ENCODE measurements at regions not wholly inside any gene's neighbourhood (a gene's known extent, or its start where the extent isn't known, plus 50 kb on each side); places are given as distances from the start of the nearest gene placed in this dataset.
"Not testable (repeated sequence)": the region's sequence is repeated elsewhere in the genome, so short reads cannot be mapped to it uniquely, and the experiment has no call there.

GRCh38 chr2:57698392-57698791 is 348.2 kb upstream of the VRK2 start:
- no peaks in the 10 kb centered on the region for H3K36me3 ChIP-seq
- H3K27me3 ChIP-seq, result no peaks in the 10 kb centered on the region
- no peak overlapping the region for H3K4me2 ChIP-seq
- no peak overlapping the region for H3K4me3 ChIP-seq
- H3K4me1 ChIP-seq, result peaks cover 20% of the 10 kb centered on the region
- no peaks in the 10 kb centered on the region for H4K20me1 ChIP-seq
- H3K9ac ChIP-seq, result no peak overlapping the region
- H3K27ac ChIP-seq, result no peak overlapping the region
- TF ChIP-seq Cebpa-rat (IDR thresholded peaks at IDR 0.05), result no peak
- no peaks in the 10 kb centered on the region for H3K9me3 ChIP-seq

GRCh38 chr2:57698935-57699449 is 347.6 kb upstream of the VRK2 start:
- Histone ChIP-seq H3K36me3 (no peaks in the 10 kb centered on the region), H3K4me2 (peak overlapping the region; percentile 44), H3K4me3 (no peak overlapping the region), H4K20me1 (no peaks in the 10 kb centered on the region), H3K4me1 (peaks cover 14% of the 10 kb centered on the region), H3K9ac (no peak overlapping the region), H3K9me3 (no peaks in the 10 kb centered on the region), H3K27ac (no peak overlapping the region), H3K27me3 (no peaks in the 10 kb centered on the region)
- TF ChIP-seq Cebpa-rat (IDR thresholded peaks at IDR 0.05), result no peak

DNA sequence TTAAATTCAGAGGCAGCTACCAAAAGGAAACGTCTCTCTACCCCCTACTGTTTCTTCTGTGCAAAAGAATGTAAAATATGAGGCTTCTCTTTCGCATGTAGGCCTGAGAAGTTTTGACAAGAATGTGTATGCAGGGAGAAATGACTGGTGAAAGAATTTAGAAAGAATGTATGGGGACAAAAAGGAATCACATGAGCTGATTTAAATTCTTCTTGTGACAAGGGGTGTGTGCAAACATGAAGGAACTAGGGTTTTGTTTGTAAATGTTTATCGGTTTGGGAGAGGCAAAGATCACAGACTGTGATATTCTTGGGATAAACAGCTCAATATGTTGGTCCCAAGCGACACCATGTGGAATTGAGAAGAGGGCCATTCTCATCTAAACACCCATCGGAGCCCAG is 345.2 kb upstream of the VRK2 start:
- Histone ChIP-seq H3K4me3 (no peak overlapping the region), H3K9ac (no peak overlapping the region), H4K20me1 (no peaks in the 10 kb centered on the region), H3K4me1 (peaks cover 11% of the 10 kb centered on the region), H3K27ac (no peak overlapping the region), H3K36me3 (no peaks in the 10 kb centered on the region), H3K4me2 (no peak overlapping the region), H3K27me3 (no peaks in the 10 kb centered on the region), H3K9me3 (no peaks in the 10 kb centered on the region)
- TF ChIP-seq Cebpa-rat (IDR thresholded peaks at IDR 0.05), result no peak

- no peaks in the 10 kb centered on the region for H3K9me3 ChIP-seq
- H3K9ac ChIP-seq, result no peak overlapping the region
- no peaks in the 10 kb centered on the region for H4K20me1 ChIP-seq
- H3K36me3 ChIP-seq, result no peaks in the 10 kb centered on the region
- no peak overlapping the region for H3K4me3 ChIP-seq
- H3K4me2 ChIP-seq, result no peak overlapping the region
- TF ChIP-seq Cebpa-rat (IDR thresholded peaks at IDR 0.05), result no peak
- H3K4me1 ChIP-seq, result peaks cover 11% of the 10 kb centered on the region
- no peak overlapping the region for H3K27ac ChIP-seq
- no peaks in the 10 kb centered on the region for H3K27me3 ChIP-seq
These were observed 343.2 kb upstream of the VRK2 start for GRCh38 chr2:57703407-57703806.

DNA sequence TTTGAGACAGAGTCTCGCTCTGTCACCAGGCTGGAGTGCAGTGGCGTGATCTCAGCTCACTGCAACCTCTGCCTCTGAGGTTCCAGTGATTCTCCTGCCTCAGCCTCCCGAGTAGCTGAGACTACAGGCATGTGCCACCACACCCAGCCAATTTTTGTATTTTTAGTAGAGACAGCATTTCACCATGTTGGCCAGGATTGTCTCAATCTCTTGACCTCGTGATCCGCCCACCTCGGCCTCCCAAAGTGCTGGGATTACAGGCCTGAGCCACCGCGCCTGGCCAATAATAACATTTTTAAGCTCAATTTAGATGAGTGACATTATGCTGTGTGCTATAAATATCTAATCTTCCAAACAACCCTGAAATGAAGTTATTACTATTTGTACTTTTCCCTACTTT is 338.8 kb upstream of the VRK2 start:
- H3K4me1 ChIP-seq, H3K4me3 ChIP-seq, H3K36me3 ChIP-seq, H3K27me3 ChIP-seq, H3K27ac ChIP-seq, H3K9ac ChIP-seq, H3K9me3 ChIP-seq, H3K4me2 ChIP-seq, H4K20me1 ChIP-seq: not testable (repeated sequence)

DNA sequence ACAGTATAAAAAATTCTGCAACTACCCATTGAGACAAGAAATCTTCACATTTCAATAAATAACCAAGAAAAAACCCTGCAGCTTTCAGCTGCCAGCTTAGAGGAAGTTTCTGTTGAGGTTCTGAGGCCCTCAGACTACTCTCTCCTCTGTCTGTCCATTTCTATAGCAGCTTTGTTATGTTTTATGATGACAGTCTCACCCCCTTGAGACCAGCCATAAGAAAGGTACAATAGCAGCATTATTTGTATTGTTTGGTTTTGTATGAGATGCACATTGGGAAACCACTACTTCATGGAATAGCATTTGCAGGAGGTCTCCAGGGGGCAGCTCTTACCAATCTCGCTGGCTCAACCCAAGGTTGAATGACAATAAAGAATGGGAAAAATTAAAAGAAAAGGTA is 334.6 kb upstream of the VRK2 start:
- Histone ChIP-seq H3K36me3 (no peaks in the 10 kb centered on the region), H3K9me3 (no peaks in the 10 kb centered on the region), H3K27ac (no peak overlapping the region), H4K20me1 (no peaks in the 10 kb centered on the region), H3K4me3 (no peak overlapping the region), H3K4me1 (no peaks in the 10 kb centered on the region), H3K9ac (no peak overlapping the region), H3K4me2 (no peak overlapping the region), H3K27me3 (no peaks in the 10 kb centered on the region)
- no peak for TF ChIP-seq Cebpa-rat (IDR thresholded peaks at IDR 0.05)

DNA sequence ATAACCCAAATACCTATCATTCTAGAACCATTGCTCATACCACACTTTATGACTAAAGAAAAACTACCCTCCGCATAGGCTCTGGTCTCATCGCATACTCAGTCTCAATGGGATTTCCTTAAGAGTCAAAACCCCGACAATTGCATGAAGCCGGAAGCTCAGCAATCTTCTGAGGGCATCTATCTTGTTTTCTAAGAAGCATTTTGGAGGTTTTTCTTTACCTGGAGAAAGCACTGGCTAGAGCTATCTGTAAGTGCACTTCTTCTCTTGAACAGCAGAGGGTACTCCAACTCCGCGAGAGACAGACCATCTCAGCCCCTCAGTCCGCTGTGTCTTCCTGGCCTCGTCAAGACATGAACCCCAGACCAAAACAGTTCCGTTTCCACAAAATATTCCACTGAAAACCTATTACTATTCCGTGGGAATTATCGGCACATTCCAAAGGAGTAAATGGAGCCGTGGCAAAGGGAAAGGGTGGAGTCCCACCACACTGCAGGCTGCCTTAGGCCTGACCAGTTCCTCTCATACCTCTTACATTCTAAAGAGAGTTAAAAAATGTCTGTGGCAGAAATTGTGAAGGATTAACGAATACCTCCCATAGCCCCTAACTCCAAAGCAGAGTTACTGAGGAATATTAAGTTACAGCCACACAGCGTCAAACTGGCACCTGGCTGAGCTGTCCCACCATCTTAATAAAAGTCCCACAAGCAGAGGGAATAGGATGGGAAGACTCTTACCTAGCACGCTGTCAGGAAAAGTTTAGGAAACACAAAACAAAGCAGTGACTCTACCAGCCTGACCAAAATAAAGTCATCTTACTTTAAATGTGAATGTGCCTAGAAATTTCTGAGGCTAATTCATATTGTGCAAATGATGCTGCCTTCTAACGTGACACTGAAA is 325.6 kb upstream of the VRK2 start:
- no peak for TF ChIP-seq Cebpa-rat (IDR thresholded peaks at IDR 0.05)
- Histone ChIP-seq H3K27ac (no peak overlapping the region), H3K9ac (no peak overlapping the region), H4K20me1 (no peaks in the 10 kb centered on the region), H3K4me3 (no peak overlapping the region), H3K4me2 (0 out of 2 replicates have a peak overlapping the region, but pooled peaks have one; percentile 29), H3K27me3 (no peaks in the 10 kb centered on the region), H3K36me3 (no peaks in the 10 kb centered on the region), H3K9me3 (no peaks in the 10 kb centered on the region), H3K4me1 (0 out of 2 replicates have a peak, but pooled peaks cover 4% of the 10 kb centered on the region)

- Histone ChIP-seq H4K20me1 (no peaks in the 10 kb centered on the region), H3K36me3 (no peaks in the 10 kb centered on the region), H3K27ac (no peak overlapping the region), H3K4me1 (no peaks in the 10 kb centered on the region), H3K9ac (no peak overlapping the region), H3K4me3 (no peak overlapping the region), H3K9me3 (no peaks in the 10 kb centered on the region), H3K4me2 (no peak overlapping the region), H3K27me3 (no peaks in the 10 kb centered on the region)
- TF ChIP-seq Cebpa-rat (IDR thresholded peaks at IDR 0.05), result no peak
These were observed 321.2 kb upstream of the VRK2 start for GRCh38 chr2:57725337-57725947.

- no peak for TF ChIP-seq Cebpa-rat (IDR thresholded peaks at IDR 0.05)
- H3K27ac ChIP-seq, result no peak overlapping the region
- no peak overlapping the region for H3K4me3 ChIP-seq
- no peak overlapping the region for H3K9ac ChIP-seq
- H3K9me3 ChIP-seq, result no peaks in the 10 kb centered on the region
- H3K27me3 ChIP-seq, result no peaks in the 10 kb centered on the region
- H3K4me2 ChIP-seq, result no peak overlapping the region
- H3K36me3 ChIP-seq, result no peaks in the 10 kb centered on the region
- H3K4me1 ChIP-seq, result no peaks in the 10 kb centered on the region
- no peaks in the 10 kb centered on the region for H4K20me1 ChIP-seq
These were observed 320.3 kb upstream of the VRK2 start for GRCh38 chr2:57726294-57726693.

DNA sequence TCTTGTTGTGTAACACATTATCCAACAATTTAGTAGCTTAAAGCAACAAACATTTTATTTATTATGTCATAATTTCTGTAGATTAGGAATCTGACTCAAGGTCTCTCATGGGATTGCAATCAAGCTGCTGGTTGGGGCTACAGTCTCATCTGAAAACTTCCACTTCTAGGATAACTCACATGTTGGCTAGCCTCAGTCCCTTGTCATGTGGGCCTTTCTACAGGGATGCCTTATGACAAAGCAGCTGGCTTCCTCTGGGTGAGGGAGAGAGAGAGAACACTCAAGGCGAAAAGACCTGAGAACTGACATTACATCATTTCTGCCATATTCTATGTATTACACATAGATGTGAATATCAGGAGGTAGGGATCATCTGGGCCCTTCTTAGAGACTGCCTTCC is 317.9 kb upstream of the VRK2 start:
- Histone ChIP-seq H3K9ac (no peak overlapping the region), H3K9me3 (no peaks in the 10 kb centered on the region), H3K4me1 (no peaks in the 10 kb centered on the region), H3K4me3 (no peak overlapping the region), H3K27ac (no peak overlapping the region), H3K27me3 (no peaks in the 10 kb centered on the region), H3K36me3 (no peaks in the 10 kb centered on the region), H4K20me1 (no peaks in the 10 kb centered on the region), H3K4me2 (no peak overlapping the region)
- TF ChIP-seq Cebpa-rat (IDR thresholded peaks at IDR 0.05), result no peak
